GM21576 (cell line): ENCODE measurements at regions not wholly inside any gene's neighbourhood (a gene's known extent, or its start where the extent isn't known, plus 50 kb on each side); places are given as distances from the start of the nearest gene placed in this dataset.
"Not testable (repeated sequence)": the region's sequence is repeated elsewhere in the genome, so short reads cannot be mapped to it uniquely, and the experiment has no call there.

ENCODE experiments used
- ATAC-seq: cut with Tn5 transposase; IDR thresholded peaks from one replicate; pipeline ENCODE4 v1.9.1; 2021; ENCODE audit warnings: mild to moderate bottlenecking, moderate library complexity; ENCODE audit not compliant: unreplicated experiment

DNA sequence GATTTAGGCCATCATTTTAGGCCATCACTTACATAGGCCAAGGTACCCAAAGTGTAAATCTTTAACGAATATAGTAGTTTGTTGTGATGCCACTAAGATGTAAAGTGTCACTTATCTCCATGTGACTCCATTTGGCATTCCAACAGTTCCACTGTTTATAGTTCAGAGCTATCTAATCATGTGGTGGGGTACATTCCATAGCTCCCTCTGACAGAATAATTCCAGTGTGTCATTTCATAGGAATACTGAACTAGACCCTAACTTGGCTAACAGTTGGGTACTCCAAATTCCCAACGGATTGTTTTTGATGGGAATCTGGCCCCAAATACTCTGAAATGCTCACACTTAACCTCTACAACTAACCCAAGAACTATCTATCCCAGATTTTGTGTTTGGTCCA lies 76.7 kb upstream of the FST start:
- no peak for ATAC-seq

DNA sequence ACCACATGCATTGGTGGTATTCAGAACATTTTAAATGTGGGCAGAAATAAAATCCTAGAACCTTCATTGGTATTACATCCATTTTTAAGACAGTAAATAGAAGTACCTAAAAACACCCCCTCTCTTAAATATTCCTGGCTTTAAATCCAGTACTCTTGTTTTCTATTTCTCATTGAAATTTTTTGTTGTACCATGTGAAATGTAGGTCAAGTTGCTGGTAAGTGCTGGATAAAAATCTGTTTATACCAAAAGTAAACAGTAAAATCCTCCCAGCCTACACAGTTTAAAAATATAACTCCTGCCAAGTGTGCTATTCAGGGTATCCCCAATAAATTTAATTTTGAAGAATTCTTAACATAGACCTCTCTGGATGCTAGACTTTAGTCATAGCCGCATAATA lies 75.0 kb upstream of the FST start:
- ATAC-seq: no peak

DNA sequence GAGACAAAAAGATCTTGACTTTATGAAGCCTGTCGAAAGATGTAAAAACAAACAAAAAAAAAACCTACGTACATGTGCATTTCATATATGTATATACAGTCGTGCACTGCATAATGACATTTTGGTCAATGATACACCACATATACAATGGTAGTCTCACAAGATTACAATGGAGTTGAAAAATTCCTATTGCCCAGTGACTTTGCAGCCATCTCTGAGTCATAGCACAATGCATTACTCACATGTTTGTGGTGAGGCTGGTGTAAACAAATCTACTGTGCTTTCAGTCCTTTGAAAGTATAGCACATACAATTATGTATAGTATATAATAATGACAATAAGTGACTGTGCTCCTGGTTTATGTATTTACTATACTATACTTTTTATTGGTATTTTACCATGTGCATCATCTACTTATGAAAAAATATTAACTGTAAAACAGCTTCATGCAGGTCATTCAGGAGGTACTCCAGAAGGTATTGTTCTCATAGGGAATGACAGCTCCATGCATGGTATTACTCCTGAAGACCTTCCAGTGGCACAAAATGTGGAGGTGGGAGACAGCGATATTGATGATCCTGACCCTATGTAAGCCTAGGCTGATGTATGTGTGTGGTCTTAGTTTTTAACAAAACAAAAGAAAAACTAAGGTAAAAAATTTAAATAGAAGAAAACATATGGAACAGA lies 73.7 kb upstream of the FST start:
- no peak for ATAC-seq

DNA sequence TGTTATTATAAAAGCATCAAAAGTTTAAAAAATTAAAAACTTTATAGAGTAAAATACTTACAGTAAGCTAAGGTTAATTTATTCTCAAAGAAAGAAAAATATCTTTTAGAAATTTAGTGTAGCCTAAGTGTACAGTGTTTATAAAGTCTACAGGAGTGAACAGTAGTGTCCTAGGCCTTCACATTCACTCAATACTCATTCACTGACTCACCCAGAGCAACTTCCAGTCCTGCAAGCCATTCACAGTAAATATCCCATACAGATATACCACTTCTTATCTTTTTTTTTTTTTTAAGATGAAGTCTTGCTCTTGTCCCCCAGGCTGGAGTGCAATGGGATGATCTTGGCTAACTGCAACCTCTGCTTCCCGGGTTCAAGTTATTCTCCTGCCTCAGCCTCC lies 73.1 kb upstream of the FST start:
- ATAC-seq: no peak

DNA sequence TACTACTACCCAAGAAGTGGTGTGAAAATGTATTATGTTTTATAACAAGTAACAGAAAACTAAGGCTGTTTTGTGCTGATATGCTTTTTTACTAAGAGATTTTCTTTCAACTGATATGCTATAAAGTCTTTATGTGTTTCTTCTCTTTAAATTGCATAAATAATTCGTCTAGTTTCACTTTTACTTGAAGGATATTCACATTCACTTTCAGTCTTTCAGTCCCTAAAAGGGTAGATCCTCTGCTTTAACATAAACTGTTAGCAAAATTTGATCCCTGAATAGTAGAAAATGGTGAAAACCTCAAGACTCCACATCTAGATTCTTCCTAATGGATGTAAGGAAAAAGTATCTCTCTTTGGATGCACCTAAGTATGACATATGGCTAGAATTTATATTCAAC lies 69.0 kb upstream of the FST start:
- ATAC-seq: no peak

DNA sequence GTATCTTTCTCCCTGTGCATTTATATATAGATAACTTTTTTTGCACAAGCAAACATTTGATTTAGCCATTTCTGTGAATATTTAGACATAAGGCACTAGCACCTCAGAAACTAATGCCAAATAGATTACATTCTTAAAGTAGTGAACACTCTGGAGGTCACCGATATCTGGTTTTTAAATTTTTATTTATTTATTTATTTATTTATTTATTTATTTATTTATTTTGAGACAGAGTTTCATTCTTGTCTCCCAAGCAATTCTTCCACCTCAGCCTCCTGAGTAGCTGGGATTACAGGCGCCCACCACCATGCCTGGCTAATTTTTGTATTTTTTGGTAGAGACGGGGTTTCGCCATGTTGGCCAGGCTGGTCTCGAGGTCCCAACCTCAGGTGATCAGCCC lies 67.9 kb upstream of the FST start:
- ATAC-seq: not testable (repeated sequence)

DNA sequence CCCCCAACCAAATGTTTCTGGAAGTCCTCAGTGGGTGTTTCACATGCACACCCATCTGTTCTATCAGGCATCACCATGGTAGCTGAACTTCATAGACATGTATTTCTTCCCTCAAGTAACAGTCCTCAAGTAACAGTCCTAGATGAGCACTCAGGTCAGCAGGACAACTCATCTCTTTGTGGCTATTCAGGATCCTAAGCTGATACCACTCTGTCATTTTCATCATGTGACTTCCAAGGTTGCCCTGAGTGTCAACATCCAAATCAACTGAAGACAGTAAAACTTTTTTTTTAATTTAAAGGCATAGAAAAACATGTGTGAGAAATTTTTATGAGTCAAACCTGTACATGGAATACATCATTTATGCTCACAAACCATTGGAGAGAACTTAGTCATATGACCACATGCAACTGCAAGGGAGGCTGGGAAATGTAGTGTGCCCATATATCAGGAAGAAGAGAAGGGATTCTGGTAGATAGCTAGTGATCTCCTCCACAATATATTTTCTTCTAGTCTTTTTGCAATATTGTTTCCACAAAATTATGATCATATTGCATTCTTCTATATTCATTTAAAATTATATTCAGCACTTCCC lies 64.2 kb upstream of the FST start:
- no peak for ATAC-seq

DNA sequence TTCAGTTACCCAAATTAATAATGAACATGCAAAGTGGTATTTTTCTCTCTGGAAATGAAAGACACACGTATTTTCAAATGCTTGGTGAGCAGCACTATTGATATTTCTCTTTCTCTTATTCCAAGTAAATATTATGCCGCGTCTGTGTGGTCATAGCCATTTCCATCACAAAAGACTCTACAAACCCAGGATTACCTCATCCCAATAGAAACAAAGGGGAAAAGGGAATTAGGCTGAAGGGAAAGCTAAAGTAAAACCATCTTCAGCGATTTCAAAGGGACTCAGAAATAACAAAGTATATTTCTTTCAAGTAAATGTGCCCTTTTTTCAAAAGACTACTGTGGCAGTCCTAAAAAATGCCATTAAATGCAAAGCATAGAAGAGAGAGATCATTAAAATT lies 62.0 kb upstream of the FST start:
- no peak for ATAC-seq

DNA sequence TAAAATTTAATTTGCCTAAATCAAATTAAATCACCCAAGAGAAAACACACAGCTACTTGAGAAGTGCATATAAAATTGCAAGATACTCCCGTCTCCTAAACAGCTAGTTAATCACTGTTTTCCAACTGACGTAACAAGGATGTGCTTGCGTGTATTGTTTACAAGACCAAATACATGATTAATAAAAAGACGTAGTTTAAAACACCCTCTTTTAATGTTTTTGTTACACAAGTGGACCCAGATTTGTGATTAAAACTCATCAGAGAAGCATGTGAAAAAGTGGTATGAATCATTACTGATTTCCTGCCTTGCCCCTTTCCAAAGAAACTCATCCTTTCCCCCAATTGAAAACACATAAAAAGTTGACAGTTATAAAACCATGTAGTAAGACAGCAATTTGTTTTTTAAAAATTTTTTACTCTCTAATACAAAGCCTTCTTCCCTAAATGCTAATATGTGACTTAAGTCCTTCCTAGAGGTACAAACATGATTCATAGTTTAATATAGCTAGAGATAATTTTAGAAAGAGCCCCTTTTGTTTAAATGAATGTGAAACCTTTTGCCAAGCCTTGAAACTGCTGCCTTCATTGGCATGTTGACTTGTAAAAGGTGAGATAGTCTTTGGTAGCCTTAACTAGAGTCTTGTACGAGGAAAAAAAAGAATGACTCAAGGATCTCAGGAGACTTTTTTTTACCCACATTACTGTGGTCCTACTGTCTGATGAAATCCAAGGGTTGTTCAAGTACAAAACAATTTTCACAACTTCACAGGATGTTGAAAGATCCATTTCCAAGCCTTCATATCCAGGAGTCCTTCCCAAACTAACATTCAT lies 61.4 kb upstream of the FST start:
- no peak for ATAC-seq

DNA sequence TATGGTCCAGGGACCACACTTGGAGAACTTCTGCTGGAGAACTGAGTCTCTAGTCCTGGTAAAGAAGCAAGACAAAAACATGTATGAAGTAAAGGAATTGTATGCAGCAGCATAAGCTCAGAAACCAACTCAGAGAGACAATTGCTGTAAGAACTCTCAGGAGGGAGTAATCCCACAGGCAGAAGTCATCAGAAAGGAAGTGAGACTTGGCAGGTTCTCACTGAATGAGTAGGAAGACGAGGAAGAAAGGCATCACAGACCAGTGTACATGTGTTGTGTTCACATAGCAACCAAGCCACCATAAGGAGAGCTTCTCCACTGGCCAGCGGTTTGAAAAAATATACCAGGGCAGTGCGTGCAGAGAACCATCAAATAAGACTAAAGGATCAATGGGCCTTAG lies 57.9 kb upstream of the FST start:
- ATAC-seq: no peak

DNA sequence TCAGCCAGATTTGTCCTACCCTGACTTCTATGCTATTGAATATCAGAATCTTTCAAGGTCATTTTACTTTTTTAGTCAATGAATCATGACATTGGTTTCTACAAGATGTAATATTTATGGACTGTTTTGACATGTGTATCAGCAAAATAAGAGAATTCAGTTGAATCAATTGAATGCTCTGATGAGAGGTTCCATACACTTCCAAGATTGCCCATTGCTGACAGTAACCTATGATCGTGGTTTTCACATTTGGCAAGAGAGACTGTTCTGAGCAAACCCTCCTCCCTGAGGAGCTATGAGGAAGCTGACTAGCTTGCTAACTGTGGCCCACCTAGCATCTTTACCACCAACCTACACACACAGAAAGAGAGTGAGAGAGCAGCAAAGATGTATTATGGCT lies 56.7 kb upstream of the FST start:
- ATAC-seq: no peak

DNA sequence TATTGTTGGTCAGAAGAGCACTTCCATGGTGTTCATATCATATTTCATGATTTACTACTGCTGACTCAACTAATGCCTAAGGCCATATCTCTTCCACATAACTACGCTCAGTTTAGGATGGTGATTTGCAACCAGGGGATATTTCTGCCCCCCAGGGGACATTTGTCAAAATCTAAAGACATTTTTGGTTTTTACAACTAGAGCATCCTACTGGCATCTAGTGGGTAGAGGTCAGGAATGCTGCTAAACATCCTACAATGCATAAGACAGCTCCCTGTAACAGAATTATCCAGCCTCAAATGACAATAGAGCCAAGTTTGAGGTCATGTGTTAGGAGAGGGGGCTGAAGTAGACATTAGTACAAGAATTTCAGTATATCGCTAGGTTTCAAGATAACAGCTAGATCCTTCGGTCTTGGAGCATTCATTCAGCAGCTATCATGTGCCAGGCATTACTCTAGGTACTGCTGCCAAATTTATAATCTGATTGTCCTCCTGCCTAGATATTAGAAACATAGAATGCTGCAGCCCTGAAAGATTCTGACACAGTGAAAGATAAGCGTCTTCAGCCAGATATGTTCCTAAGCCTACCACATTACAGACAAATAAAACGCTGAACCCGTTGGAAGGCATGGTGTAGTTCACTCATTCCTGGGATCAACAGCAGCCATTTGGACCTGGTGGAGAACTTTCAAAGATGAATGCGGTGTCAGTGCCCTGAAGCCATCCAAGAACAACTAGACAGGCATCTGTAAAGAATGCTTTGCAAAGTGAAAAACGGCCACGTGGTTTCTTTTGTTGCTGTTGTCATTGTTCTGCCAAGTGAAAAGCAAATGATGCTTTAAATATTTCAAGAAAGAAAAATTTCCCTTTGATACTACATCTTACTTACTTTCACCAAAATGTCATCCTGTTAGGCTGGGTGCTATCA lies 55.5 kb upstream of the FST start:
- no peak for ATAC-seq

DNA sequence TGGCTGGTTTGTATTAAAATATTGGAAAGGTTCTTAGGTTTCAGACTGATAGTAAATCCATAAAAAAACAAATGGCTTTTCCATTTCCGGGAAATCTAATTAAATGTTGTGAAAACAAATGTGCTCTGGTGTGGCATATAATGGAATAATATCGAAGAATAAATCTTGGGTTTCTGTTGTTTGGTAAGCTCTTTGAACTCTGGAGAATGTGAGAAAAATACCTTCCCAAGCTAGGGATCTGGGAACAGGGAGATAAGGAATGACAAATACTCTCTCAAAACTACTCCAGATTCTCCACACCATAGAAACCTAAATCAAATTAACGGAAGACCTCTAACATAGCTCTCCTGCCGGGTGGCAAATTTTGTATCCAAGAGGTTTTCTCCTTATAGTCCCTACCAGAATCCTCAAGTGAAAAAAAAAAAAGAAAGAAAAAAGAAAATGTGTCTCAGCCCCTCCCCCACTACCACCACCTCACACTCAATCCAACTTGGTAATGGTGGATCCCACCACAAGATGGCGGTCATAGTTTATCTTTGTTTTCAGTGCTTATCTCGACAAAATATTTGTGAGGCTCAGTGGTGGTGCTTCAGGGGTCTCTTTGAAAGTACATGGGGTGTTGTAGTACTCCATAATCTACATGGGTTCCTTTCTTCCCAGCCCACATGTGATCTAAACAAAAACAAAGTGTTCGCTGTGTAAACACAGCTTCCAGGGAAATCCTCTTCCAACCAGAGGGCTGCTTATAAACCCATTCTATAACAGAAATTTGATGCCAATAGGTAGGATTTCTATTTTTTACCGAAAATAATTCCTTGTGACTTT lies 54.5 kb upstream of the FST start:
- ATAC-seq: no peak

DNA sequence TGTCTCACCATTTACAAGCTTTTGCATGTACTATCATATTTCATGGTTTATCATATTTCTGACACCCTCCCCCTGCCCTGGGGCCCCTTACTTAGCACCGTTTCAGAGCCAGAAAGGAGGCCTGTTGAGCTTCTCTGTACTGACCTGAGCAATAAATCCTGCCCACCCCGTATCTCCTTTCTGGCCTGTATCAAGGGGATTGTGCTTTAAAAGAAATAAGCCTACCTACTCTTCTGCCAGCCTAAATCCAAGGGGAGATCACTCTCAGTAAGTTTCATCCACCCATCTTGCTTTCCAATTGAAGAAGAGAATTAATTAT lies 54.0 kb upstream of the FST start:
- no peak for ATAC-seq

DNA sequence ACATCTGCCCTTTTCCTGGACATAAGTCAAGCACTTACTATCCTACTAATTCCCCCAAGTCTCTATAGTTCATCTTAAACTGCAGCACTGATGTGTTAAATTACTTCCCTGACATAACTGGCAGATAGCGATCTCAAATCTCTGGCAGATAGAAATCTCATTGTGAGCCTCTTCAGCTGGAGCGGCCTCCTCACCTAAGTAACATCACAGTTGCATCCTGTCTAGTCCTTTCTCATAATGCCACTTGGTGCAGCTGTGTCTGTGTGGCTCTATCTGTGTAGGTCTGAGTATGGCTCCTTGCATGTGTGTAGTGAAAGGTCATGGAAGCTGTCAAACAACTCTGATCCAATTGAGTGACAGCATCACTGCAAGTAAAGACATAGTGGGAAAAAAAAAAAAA lies 53.6 kb upstream of the FST start:
- ATAC-seq: no peak

DNA sequence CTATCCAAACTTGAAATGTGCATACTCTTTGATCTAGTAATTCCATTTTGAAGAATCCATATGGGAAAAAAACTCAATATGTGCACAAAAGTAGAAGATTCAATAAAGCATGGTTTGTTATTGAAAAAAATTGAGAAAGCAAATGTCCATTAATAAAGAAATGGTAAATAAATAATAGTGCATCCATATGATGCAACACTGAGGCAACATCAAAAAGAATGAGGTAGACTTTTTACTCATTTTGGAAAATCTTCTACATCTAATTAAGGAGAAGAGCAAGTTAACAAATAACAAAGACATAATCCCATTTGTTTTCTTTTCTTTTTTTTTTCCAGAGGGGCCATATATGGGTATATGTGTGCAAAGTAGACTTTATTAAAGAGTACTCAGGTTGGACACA lies 52.5 kb upstream of the FST start:
- ATAC-seq: no peak

DNA sequence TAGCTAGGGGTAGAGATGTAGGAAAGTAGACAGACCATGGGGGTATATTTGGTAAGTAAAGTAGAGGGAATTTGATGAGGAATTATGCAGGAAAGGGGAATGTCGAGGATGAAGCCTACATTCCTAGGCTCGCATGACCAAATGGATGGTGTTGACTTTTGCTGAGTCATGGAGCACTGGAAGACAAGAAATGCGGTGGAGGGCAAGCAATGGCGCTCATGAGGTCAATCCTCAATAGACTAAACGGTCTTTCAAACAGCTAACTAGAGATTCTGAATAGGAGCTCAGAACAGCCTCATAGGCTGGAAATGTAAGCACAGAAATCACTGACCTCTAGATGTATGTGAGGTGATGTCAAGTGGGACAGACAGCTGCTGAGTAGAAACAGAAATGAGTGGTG lies 50.7 kb upstream of the FST start:
- no peak for ATAC-seq

DNA sequence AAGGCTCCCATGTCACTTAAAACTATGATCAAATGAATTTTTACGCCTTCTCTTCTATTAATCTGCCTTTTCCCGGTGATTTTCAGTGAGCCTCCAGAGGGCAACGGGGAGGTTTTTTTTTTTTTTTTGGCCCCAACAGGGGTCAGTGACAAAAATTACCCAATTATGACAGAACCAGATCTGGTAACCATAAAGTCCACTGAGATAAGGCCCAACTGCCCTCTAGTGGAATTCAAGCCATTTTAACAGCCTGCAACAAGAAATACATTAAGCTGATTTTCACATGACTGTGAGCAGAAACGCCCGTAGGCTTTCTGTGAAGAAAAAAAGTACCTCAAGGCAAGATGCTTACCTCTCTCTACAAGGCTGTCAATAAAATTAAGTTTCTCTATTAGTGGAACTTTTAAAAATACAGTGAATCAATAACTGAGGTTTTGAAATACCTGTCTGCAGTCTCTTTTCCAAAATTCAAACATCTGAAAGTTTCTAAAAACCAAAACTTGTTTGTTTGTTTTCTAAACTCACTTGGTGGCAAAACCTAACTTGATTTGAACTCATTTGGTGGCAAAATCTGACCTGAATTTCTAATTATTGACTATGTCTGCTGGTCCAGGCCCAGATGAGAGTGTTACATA lies 49.7 kb upstream of the FST start:
- ATAC-seq: no peak
